Breast epithelium (tissue), 3 donors: ENCODE measurements at regions not wholly inside any gene's neighbourhood (a gene's known extent, or its start where the extent isn't known, plus 50 kb on each side); places are given as distances from the start of the nearest gene placed in this dataset.

Source experiments
- POLR2A ChIP-seq: fragments of 450-650 bp; IDR thresholded peaks from one replicate; pipeline ENCODE4 v1.6.1; 2016; ENCODE audit warnings: antibody characterized with exemption, mild to moderate bottlenecking, moderate library complexity
- POLR2AphosphoS5 ChIP-seq, 3 donors: sonication (generic); formaldehyde crosslinking; IDR thresholded peaks; one replicate each; pipeline ENCODE4 v1.6.1; 2017; ENCODE audit warnings: antibody characterized with exemption in 3 of 3
- TF ChIP-seq, protein P1 (sequence below), 3 donors: fragments of 450-650 bp; IDR thresholded peaks; one replicate each; pipeline ENCODE4 v1.5.1; 2016 to 2017; ENCODE audit warnings: antibody characterized with exemption in 3 of 3, mild to moderate bottlenecking in 3 of 3, moderate library complexity in 3 of 3

GRCh38 chr6:66825539-66825938 is 1118.5 kb upstream of the EYS start:
- TF ChIP-seq, protein P1, sequence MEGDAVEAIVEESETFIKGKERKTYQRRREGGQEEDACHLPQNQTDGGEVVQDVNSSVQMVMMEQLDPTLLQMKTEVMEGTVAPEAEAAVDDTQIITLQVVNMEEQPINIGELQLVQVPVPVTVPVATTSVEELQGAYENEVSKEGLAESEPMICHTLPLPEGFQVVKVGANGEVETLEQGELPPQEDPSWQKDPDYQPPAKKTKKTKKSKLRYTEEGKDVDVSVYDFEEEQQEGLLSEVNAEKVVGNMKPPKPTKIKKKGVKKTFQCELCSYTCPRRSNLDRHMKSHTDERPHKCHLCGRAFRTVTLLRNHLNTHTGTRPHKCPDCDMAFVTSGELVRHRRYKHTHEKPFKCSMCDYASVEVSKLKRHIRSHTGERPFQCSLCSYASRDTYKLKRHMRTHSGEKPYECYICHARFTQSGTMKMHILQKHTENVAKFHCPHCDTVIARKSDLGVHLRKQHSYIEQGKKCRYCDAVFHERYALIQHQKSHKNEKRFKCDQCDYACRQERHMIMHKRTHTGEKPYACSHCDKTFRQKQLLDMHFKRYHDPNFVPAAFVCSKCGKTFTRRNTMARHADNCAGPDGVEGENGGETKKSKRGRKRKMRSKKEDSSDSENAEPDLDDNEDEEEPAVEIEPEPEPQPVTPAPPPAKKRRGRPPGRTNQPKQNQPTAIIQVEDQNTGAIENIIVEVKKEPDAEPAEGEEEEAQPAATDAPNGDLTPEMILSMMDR (IDR thresholded peaks at IDR 0.05) = no peak
- no peak for TF ChIP-seq POLR2A
- no peak for TF ChIP-seq POLR2AphosphoS5 (IDR thresholded peaks at IDR 0.05)
